Ectodermal cell (in vitro differentiated cells): ENCODE measurements at regions not wholly inside any gene's neighbourhood (a gene's known extent, or its start where the extent isn't known, plus 50 kb on each side); places are given as distances from the start of the nearest gene placed in this dataset.
"Not testable (repeated sequence)": the region's sequence is repeated elsewhere in the genome, so short reads cannot be mapped to it uniquely, and the experiment has no call there.

Source experiments
- H3K27ac ChIP-seq: 2 replicates; pipeline ENCODE4 v1.7.0; 2013; ENCODE audit warnings: mild to moderate bottlenecking, low read depth, low read length; ENCODE audit not compliant: insufficient read depth, poor library complexity, severe bottlenecking
- H3K27me3 ChIP-seq: 2 replicates; pipeline ENCODE4 v1.7.0; 2013; ENCODE audit warnings: mild to moderate bottlenecking, low read length; ENCODE audit not compliant: insufficient read depth, control insufficient read depth, poor library complexity, severe bottlenecking
- H3K36me3 ChIP-seq: one replicate; pipeline ENCODE4 v1.7.0; 2013; ENCODE audit warnings: low read length; ENCODE audit not compliant: control insufficient read depth, insufficient read depth
- H3K4me1 ChIP-seq: one replicate; pipeline ENCODE4 v1.7.0; 2013; ENCODE audit warnings: low read length; ENCODE audit not compliant: control insufficient read depth, insufficient read depth
- H3K4me3 ChIP-seq: 2 replicates; pipeline ENCODE4 v1.7.0; 2013; ENCODE audit warnings: low read depth, low read length, control low read depth; ENCODE audit not compliant: insufficient read depth
- H3K9me3 ChIP-seq: 2 replicates; pipeline ENCODE4 v1.7.0; 2013; ENCODE audit warnings: mild to moderate bottlenecking, low read length, moderate library complexity; ENCODE audit not compliant: control insufficient read depth
- WGBS, 2 experiments: methylation state at CpG; one replicate each; pipeline ENCODE4 v1.1.7; 2013; ENCODE audit warnings: missing lambda C conversion rate in 2 of 2; 5-methylcytosine and 5-hydroxymethylcytosine counted together

GRCh38 chr3:86774082-86774691 is 216.8 kb downstream of the VGLL3 start:
- H3K9me3 ChIP-seq = no peaks in the 10 kb centered on the region
- no peaks in the 10 kb centered on the region for H3K36me3 ChIP-seq
- WGBS, 2 experiments = no CpG with 5 or more reads among the region's 3 CpGs
- H3K4me1 ChIP-seq = no peaks in the 10 kb centered on the region
- H3K27ac ChIP-seq = no peak overlapping the region
- no peak overlapping the region for H3K4me3 ChIP-seq
- H3K27me3 ChIP-seq = no peaks in the 10 kb centered on the region

DNA sequence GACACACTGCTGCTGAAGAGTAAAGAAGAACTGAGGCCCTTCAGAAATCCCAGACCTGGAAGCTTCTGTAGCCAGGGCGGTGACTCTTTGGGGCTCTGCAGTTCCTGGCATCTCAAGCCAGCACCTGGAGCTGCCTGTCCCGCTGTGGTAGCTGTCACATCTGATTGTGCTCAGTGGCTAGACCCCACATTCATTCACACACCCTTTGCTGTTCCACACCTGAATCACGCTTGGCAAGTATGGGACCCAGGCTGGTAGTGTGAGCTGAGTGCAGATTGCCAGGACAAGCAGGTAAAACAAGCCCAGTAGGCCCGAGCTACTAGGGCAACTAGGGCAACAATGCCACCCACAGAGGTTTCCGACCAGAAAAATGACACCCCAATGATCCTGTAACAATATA is 218.2 kb downstream of the VGLL3 start:
- Histone ChIP-seq H3K36me3 (no peaks in the 10 kb centered on the region), H3K4me1 (no peaks in the 10 kb centered on the region), H3K27ac (no peak overlapping the region), H3K4me3 (no peak overlapping the region), H3K9me3 (no peaks in the 10 kb centered on the region), H3K27me3 (no peaks in the 10 kb centered on the region)
- 92 to 97% methylated on average over 4 to 5 of the region's 5 CpGs for WGBS, 2 experiments

GRCh38 chr3:86771741-86772512 is 219.0 kb downstream of the VGLL3 start:
- Histone ChIP-seq H3K9me3 (no peaks in the 10 kb centered on the region), H3K4me1 (no peaks in the 10 kb centered on the region), H3K4me3 (no peak overlapping the region), H3K27me3 (no peaks in the 10 kb centered on the region), H3K27ac (no peak overlapping the region), H3K36me3 (no peaks in the 10 kb centered on the region)
- WGBS, 2 experiments = 94% methylated on average over 4 of the region's 4 CpGs

GRCh38 chr3:86766331-86766730 is 224.6 kb downstream of the VGLL3 start:
- Histone ChIP-seq H3K4me1 (no peaks in the 10 kb centered on the region), H3K36me3 (no peaks in the 10 kb centered on the region)
- WGBS, 2 experiments = 100% methylated on average over 1 of the region's 2 CpGs

GRCh38 chr3:86757322-86758179 is 233.4 kb downstream of the VGLL3 start:
- not testable (repeated sequence) for H3K4me1 ChIP-seq, H3K36me3 ChIP-seq, H3K9me3 ChIP-seq, H3K27ac ChIP-seq, H3K27me3 ChIP-seq, H3K4me3 ChIP-seq
- WGBS, 2 experiments = 96 to 97% methylated on average over 44 of the region's 44 CpGs

More at GRCh38 chr3:86766331-86766730, 224.6 kb downstream of the VGLL3 start:
- Histone ChIP-seq H3K9me3 (no peaks in the 10 kb centered on the region), H3K27me3 (no peaks in the 10 kb centered on the region), H3K4me3 (no peak overlapping the region), H3K27ac (no peak overlapping the region)

DNA sequence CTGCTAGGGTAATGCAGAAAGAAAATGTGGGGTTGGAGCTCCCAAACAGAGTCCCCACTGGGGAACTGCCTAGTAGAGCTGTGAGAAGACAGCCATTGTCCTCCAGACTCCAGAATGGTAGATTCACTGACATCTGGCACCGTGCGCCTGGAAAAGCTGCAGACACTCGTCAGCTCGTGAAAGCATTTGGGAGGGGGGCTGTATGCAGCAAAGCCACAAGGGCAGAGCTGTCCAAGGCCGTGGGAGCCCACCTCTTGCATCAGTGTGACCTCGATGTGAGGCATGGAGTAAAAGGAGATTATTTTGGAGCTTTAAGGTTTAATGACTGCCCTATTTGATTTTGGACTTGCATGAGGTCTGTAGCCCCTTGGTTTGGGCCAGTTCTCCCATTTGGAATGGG is 242.9 kb downstream of the VGLL3 start:
- Histone ChIP-seq H3K36me3 (no peaks in the 10 kb centered on the region), H3K27me3 (no peaks in the 10 kb centered on the region), H3K9me3 (no peaks in the 10 kb centered on the region), H3K4me1 (no peaks in the 10 kb centered on the region), H3K4me3 (no peak overlapping the region), H3K27ac (no peak overlapping the region)
- WGBS, 2 experiments = 94 to 95% methylated on average over 6 of the region's 6 CpGs

DNA sequence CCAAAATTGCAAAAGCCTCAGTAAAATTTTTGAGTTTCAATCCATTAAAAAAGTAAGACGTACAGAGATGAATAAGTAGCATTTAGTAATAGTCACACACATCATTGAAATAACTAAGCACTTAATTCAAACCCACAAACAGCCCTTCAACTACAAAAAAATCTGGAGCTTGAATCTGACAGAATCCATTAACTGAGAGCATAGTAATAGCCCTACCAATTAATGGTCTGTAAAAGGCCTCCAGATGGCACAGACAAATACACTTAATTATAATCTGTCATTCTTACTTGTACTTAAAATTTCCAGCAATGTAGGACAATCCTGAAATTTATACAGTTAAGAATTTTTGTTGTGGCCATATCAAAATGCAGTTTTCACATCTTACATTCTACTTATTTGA is 246.9 kb downstream of the VGLL3 start:
- H3K27me3 ChIP-seq = no peaks in the 10 kb centered on the region
- H3K4me3 ChIP-seq = no peak overlapping the region
- no peak overlapping the region for H3K27ac ChIP-seq
- H3K36me3 ChIP-seq = no peaks in the 10 kb centered on the region
- no peaks in the 10 kb centered on the region for H3K4me1 ChIP-seq
- H3K9me3 ChIP-seq = no peaks in the 10 kb centered on the region
- WGBS, 2 experiments = 50 to 67% methylated on average over 1 of the region's 1 CpG

DNA sequence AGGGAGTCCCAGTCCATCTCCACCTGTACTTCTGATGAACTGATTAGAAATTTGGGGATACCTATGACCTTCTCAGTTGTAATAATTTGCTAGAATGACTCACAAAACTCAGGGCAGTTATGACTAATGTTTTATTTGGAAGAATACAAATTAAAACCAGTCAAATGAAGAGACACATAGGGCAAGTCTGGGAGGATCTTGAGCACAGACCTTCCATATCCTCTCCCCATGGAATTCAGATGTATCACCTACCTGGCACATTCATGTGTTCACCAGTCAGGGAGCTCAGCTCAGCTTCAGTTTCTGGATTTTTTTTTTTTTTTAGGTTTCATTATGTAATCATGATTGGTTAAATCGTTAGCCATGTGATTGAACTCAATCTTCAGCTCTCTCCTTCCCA is 247.7 kb downstream of the VGLL3 start:
- Histone ChIP-seq H3K27ac (no peak overlapping the region), H3K9me3 (no peaks in the 10 kb centered on the region), H3K27me3 (no peaks in the 10 kb centered on the region), H3K4me1 (no peaks in the 10 kb centered on the region), H3K4me3 (no peak overlapping the region), H3K36me3 (no peaks in the 10 kb centered on the region)
- 85 to 92% methylated on average over 1 of the region's 1 CpG for WGBS, 2 experiments

DNA sequence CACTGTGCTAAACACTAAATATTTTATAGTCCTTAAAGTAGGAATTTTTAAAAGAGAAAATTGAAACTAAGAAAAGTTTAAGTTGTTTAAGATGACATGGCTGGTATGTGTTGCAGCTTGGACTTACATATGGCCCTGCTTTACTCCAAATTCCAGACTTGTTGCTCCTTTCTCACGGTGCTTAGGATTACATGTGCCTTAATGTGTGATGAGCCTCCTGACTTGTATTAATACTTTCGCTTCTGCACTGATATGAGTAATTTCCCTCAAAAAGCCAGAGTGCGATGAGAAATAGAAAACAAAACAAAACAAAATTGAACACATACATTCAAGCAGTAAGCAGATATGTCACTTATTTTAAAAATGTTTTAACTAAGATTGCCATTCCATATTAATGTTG is 250.2 kb downstream of the VGLL3 start:
- no peak overlapping the region for H3K4me3 ChIP-seq
- no peak overlapping the region for H3K27ac ChIP-seq
- no peaks in the 10 kb centered on the region for H3K36me3 ChIP-seq
- H3K4me1 ChIP-seq = no peaks in the 10 kb centered on the region
- H3K27me3 ChIP-seq = no peaks in the 10 kb centered on the region
- 94 to 100% methylated on average over 3 of the region's 3 CpGs for WGBS, 2 experiments
- H3K9me3 ChIP-seq = no peaks in the 10 kb centered on the region

DNA sequence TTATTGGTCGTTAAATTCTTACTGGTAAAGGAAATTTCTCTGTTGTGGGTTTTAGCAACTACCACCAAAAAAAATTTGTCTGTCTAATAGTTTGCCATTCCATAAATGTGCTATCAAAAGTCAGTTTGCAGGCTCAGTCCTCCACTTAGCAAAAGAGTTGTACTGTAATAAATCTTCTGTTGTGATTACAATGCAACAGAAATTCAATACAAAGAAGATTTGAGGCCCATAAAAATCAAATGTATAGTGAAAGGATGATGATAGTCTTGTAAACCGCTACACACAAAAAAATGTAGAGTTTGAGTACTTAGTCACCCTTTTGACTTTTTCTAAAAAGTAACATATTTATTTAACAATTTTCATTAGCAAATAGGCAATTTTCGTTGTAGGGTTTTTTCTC is 251.7 kb downstream of the VGLL3 start:
- no peaks in the 10 kb centered on the region for H3K36me3 ChIP-seq
- 87% methylated on average over 2 of the region's 3 CpGs; no CpG with 5 or more reads in 1 of the 2 experiments for WGBS, 2 experiments
- H3K27ac ChIP-seq = no peak overlapping the region
- no peaks in the 10 kb centered on the region for H3K27me3 ChIP-seq
- no peak overlapping the region for H3K4me3 ChIP-seq
- no peaks in the 10 kb centered on the region for H3K4me1 ChIP-seq
- no peaks in the 10 kb centered on the region for H3K9me3 ChIP-seq
